ENCODE measurements at regions not wholly inside any gene's neighbourhood (a gene's known extent, or its start where the extent isn't known, plus 50 kb on each side); places are given as distances from the start of the nearest gene placed in this dataset.

- TF ChIP-seq CTCF (IDR thresholded peaks at IDR 0.05; ENCODE audit: extremely low read depth, insufficient read depth, missing control alignments) = no peak
- in situ Hi-C loops (cut with MboI; ENCODE audit: low pct_unique_long_range_greater_than_20kb, low sequenced_read_pairs, unreplicated experiment) = no loop called here
- DNase-seq (ENCODE audit: low spot score) = no peak
These were observed 71.8 kb downstream of the CMPK2 start for GRCh38 chr2:6793913-6794312.

GRCh38 chr2:6794448-6794847, 71.3 kb downstream of the CMPK2 start:
- DNase-seq (ENCODE audit: low spot score) = no peak
- in situ Hi-C loops (cut with MboI; ENCODE audit: low pct_unique_long_range_greater_than_20kb, low sequenced_read_pairs, unreplicated experiment) = no loop called here
- no peak for TF ChIP-seq CTCF (IDR thresholded peaks at IDR 0.05; ENCODE audit: extremely low read depth, insufficient read depth, missing control alignments)

Measured in GM13977 (cell line).